PC-3 (cell line): ENCODE measurements at regions not wholly inside any gene's neighbourhood (a gene's known extent, or its start where the extent isn't known, plus 50 kb on each side); places are given as distances from the start of the nearest gene placed in this dataset.

Source experiments
- CTCF ChIP-seq: fragments of 300-600 bp; sonication (generic); conservative IDR thresholded peaks from 2 replicates; pipeline ENCODE4 v1.5.1; 2017; ENCODE audit warnings: antibody characterized with exemption, low read depth, mild to moderate bottlenecking, low read length
- EZH2 ChIP-seq: fragments of 300-600 bp; sonication (generic); IDR thresholded peaks from one replicate; pipeline ENCODE4 v1.6.1; 2017; ENCODE audit warnings: antibody characterized with exemption, mild to moderate bottlenecking, low read length; ENCODE audit not compliant: unreplicated experiment
- EZH2phosphoT487 ChIP-seq: fragments of 300-600 bp; sonication (generic); IDR thresholded peaks from 2 replicates; pipeline ENCODE4 v1.6.1; 2018; ENCODE audit warnings: mild to moderate bottlenecking, antibody characterized with exemption, low read length, borderline replicate concordance

- TF ChIP-seq CTCF (no peak), EZH2 (no peak), EZH2phosphoT487 (no peak)
Measured at GRCh38 chr5:169433221-169433651, 132.3 kb upstream of the SLIT3 start.
